IMR-90 (cell line): ENCODE measurements at regions not wholly inside any gene's neighbourhood (a gene's known extent, or its start where the extent isn't known, plus 50 kb on each side); places are given as distances from the start of the nearest gene placed in this dataset.

Source experiments
- ATAC-seq: fragments of 200-7000 bp; cut with Tn5 transposase; 2 replicates; pipeline ENCODE4 v1.9.1; 2020; ENCODE audit warnings: low read depth, mild to moderate bottlenecking, moderate library complexity
- BruUV-seq: library from RNA; stranded (reverse); fragments of 400-500 nt; replicated peaks from 2 replicates; lab custom pipeline; 2021; lab: Mats Ljungman, UMichigan
- CTCF ChIA-PET: fragments of 300-600 bp; formaldehyde crosslinking; extraction: SDS; loops from one replicate; lab custom pipeline; 2021; ENCODE audit warnings: antibody characterized with exemption; lab: Yijun Ruan, JAX
- POLR2A ChIA-PET: fragments of 300-600 bp; sonication (Branson Sonifier 250); formaldehyde crosslinking; loops from one replicate; lab custom pipeline; 2022; ENCODE audit warnings: antibody characterized with exemption; ENCODE audit not compliant: unreplicated experiment; lab: Charles Lee
- DNase-seq: peaks from one replicate; pipeline ENCODE4 v3.0.0; 2013
- H2AFZ ChIP-seq: replicated peaks from 2 replicates; pipeline ENCODE3; 2013; ENCODE audit warnings: low read length, mild to moderate bottlenecking; ENCODE audit not compliant: poor library complexity
- H2AK5ac ChIP-seq: 2 replicates; pipeline ENCODE4 v1.6.1; 2013; ENCODE audit warnings: low read depth, low read length, inconsistent platforms
- H2AK9ac ChIP-seq: replicated peaks from 2 replicates; pipeline ENCODE3; 2013; ENCODE audit warnings: mild to moderate bottlenecking, low read depth, low read length, moderate library complexity; ENCODE audit not compliant: poor library complexity
- H2BK120ac ChIP-seq: 2 replicates; pipeline ENCODE4 v1.6.1; 2013; ENCODE audit warnings: low read depth, low read length, inconsistent platforms
- H2BK15ac ChIP-seq: 3 replicates; pipeline ENCODE4 v1.6.1; 2013; ENCODE audit warnings: low read depth, low read length, inconsistent platforms
- H2BK20ac ChIP-seq: 2 replicates; pipeline ENCODE4 v1.6.1; 2013; ENCODE audit warnings: low read depth, mild to moderate bottlenecking, inconsistent platforms, low read length, moderate library complexity
- H2BK5ac ChIP-seq: 2 replicates; pipeline ENCODE4 v1.6.1; 2013; ENCODE audit warnings: mild to moderate bottlenecking, low read depth, low read length, inconsistent platforms; ENCODE audit not compliant: poor library complexity, severe bottlenecking
- H3K14ac ChIP-seq: replicated peaks from 2 replicates; pipeline ENCODE4 v1.6.1; 2013; ENCODE audit warnings: low read depth, low read length, inconsistent platforms
- H3K18ac ChIP-seq: 2 replicates; pipeline ENCODE4 v1.6.1; 2013; ENCODE audit warnings: low read depth, low read length, control low read depth
- H3K23ac ChIP-seq: 2 replicates; pipeline ENCODE4 v1.6.1; 2013; ENCODE audit warnings: low read depth, low read length, inconsistent platforms
- H3K27ac ChIP-seq: 2 replicates; pipeline ENCODE4 v1.5.1; 2013; ENCODE audit warnings: mild to moderate bottlenecking, control low read depth, low read length; ENCODE audit not compliant: insufficient read depth
- H3K27me3 ChIP-seq: 2 replicates; pipeline ENCODE4 v1.6.1; 2013; ENCODE audit warnings: low read length; ENCODE audit not compliant: control insufficient read depth, insufficient read depth
- H3K36me3 ChIP-seq: 2 replicates; pipeline ENCODE4 v1.6.1; 2013; ENCODE audit warnings: low read length, mixed read lengths; ENCODE audit not compliant: control insufficient read depth, insufficient read depth
- H3K4ac ChIP-seq: 2 replicates; pipeline ENCODE4 v1.6.1; 2013; ENCODE audit warnings: low read depth, low read length, inconsistent platforms
- H3K4me1 ChIP-seq: 2 replicates; pipeline ENCODE4 v1.6.1; 2013; ENCODE audit warnings: low read length, mixed read lengths; ENCODE audit not compliant: control insufficient read depth, insufficient read depth
- H3K4me2 ChIP-seq: 2 replicates; pipeline ENCODE4 v1.6.1; 2013; ENCODE audit warnings: low read depth, mild to moderate bottlenecking, control low read depth, low read length, moderate library complexity
- H3K4me3 ChIP-seq: 2 replicates; pipeline ENCODE4 v1.5.1; 2013; ENCODE audit warnings: low read depth, mild to moderate bottlenecking, control low read depth, low read length, moderate library complexity; ENCODE audit not compliant: insufficient read depth
- H3K56ac ChIP-seq: 2 replicates; pipeline ENCODE4 v1.6.1; 2013; ENCODE audit warnings: low read length, inconsistent platforms; ENCODE audit not compliant: insufficient read depth; ENCODE audit errors: extremely low read depth
- H3K79me1 ChIP-seq, 2 experiments: 2 replicates each; pipeline ENCODE4 v1.6.1; 2013; ENCODE audit warnings: low read length in 2 of 2, inconsistent platforms in 1 of 2, low read depth in 1 of 2
- H3K9ac ChIP-seq: 2 replicates; pipeline ENCODE4 v1.6.1; 2013; ENCODE audit warnings: low read depth, low read length, control low read depth
- H3K9me1 ChIP-seq: 2 replicates; pipeline ENCODE4 v1.6.1; 2013; ENCODE audit warnings: low read length, inconsistent platforms; ENCODE audit not compliant: insufficient read depth
- H3K9me3 ChIP-seq: 2 replicates; pipeline ENCODE4 v1.6.1; 2013; ENCODE audit warnings: low read length; ENCODE audit not compliant: control insufficient read depth, insufficient read depth
- H4K20me1 ChIP-seq: 2 replicates; pipeline ENCODE4 v1.6.1; 2013; ENCODE audit warnings: low read length, inconsistent platforms; ENCODE audit not compliant: insufficient read depth
- H4K5ac ChIP-seq: 2 replicates; pipeline ENCODE4 v1.6.1; 2013; ENCODE audit warnings: mild to moderate bottlenecking, low read depth, low read length, control low read depth
- H4K8ac ChIP-seq, 2 experiments: 2 replicates each; pipeline ENCODE4 v1.6.1; 2013; ENCODE audit warnings: low read depth in 2 of 2, low read length in 2 of 2, control low read depth in 1 of 2, inconsistent platforms in 1 of 2
- H4K91ac ChIP-seq: 2 replicates; pipeline ENCODE4 v1.6.1; 2013; ENCODE audit warnings: low read depth, low read length, inconsistent platforms; ENCODE audit not compliant: insufficient read depth
- BHLHE40 ChIP-seq: fragments of 150-350 bp; IDR thresholded peaks from 2 replicates; pipeline ENCODE4 v1.6.1; 2016; ENCODE audit warnings: mild to moderate bottlenecking, low read depth, low read length
- CTCF ChIP-seq: conservative IDR thresholded peaks from 2 replicates; pipeline ENCODE4 v1.5.1; 2012; ENCODE audit warnings: mild to moderate bottlenecking, low read depth, low read length, improper control_type of control experiment
- POLR2A ChIP-seq: IDR thresholded peaks from 2 replicates; pipeline ENCODE4 v1.6.1; 2012; ENCODE audit warnings: mild to moderate bottlenecking, low read depth, low read length
- WGBS, 2 experiments: methylation state at CpG; one replicate each; pipeline versions ENCODE4 v1.1.5 to v1.1.7; 2013; ENCODE audit warnings: missing lambda C conversion rate in 2 of 2; ENCODE audit not compliant: insufficient read length in 1 of 2; ENCODE audit errors: extremely low coverage in 2 of 2; 5-methylcytosine and 5-hydroxymethylcytosine counted together
- dilution Hi-C: fragments of 300-500 bp; cut with HindIII; formaldehyde crosslinking; loops from one replicate; pipeline ENCODE4 v1.14.3; 2018; ENCODE audit warnings: low sequenced_read_pairs; ENCODE audit not compliant: unreplicated experiment
- in situ Hi-C: fragments of 300-500 bp; cut with MboI; formaldehyde crosslinking; loops from 3 replicates; pipeline ENCODE4 v1.14.3; 2019; ENCODE audit warnings: low sequenced_read_pairs, inconsistent platforms, mixed read lengths
- intact Hi-C: fragments of 100-400 bp; cut with micrococcal nuclease; formaldehyde crosslinking; loops from 2 replicates; pipeline ENCODE4 v1.10.0; 2022

GRCh38 chr6:4309540-4309939 lies 174.2 kb upstream of the ECI2 start:
- no peak overlapping the region for H2BK120ac ChIP-seq
- no peak overlapping the region for H3K9ac ChIP-seq
- H3K4me3 ChIP-seq = no peak overlapping the region
- no peak overlapping the region for H2BK5ac ChIP-seq
- ATAC-seq (no peak), DNase-seq (no peak)
- no peak overlapping the region for H3K4me2 ChIP-seq
- H4K5ac ChIP-seq = no peak overlapping the region
- H3K27ac ChIP-seq = no peak overlapping the region
- ChIA-PET CTCF (no interaction called here), POLR2A (no interaction called here)
- no peaks in the 10 kb centered on the region for H3K27me3 ChIP-seq
- no peak overlapping the region for H2AFZ ChIP-seq
- no peaks in the 10 kb centered on the region for H3K79me1 ChIP-seq
- H4K20me1 ChIP-seq = no peaks in the 10 kb centered on the region
- H4K91ac ChIP-seq = no peak overlapping the region
- H2BK15ac ChIP-seq = no peak overlapping the region
- no peak overlapping the region for H4K8ac ChIP-seq
- no peak overlapping the region for H2AK5ac ChIP-seq
- no peak overlapping the region for H3K4ac ChIP-seq
- H3K36me3 ChIP-seq = no peaks in the 10 kb centered on the region
- peaks cover 5% of the 10 kb centered on the region for H3K4me1 ChIP-seq
- H3K9me3 ChIP-seq = peaks cover 2% of the 10 kb centered on the region; the same call in 1 of the 2 replicates
- BruUV-seq = no TSS peak
- WGBS, 2 experiments = no CpG with 5 or more reads among the region's 3 CpGs
- no peak overlapping the region for H3K23ac ChIP-seq
- no peak overlapping the region for H3K56ac ChIP-seq
- no peak for TF ChIP-seq CTCF
- no peak for TF ChIP-seq POLR2A
- TF ChIP-seq BHLHE40 = no peak
- H3K9me1 ChIP-seq = no peaks in the 10 kb centered on the region; the same call in 1 of the 2 replicates
- H2AK9ac ChIP-seq = no peak overlapping the region
- no peak overlapping the region for H2BK20ac ChIP-seq
- H3K18ac ChIP-seq = no peak overlapping the region; the same call in 1 of the 2 replicates
- no peak overlapping the region for H3K14ac ChIP-seq
- dilution Hi-C loops = no loop called here
- intact Hi-C loops = no loop called here
- in situ Hi-C loops = loop anchor here (10.0 kb wide), 1 partner anchor 1095 kb away; no protein-coding TSS in a partner anchor
